ENCODE measurements at regions not wholly inside any gene's neighbourhood (a gene's known extent, or its start where the extent isn't known, plus 50 kb on each side); places are given as distances from the start of the nearest gene placed in this dataset.
A peak's percentile ranks its signal among the peaks of the same experiment; 100 is the strongest.

- no peak for DNase-seq
Measured at GRCh38 chr20:37643400-37643799, 50.4 kb upstream of the CTNNBL1 start.

- DNase-seq, result no peak
Measured at GRCh38 chr20:37642246-37642645, 51.6 kb upstream of the CTNNBL1 start.

DNA sequence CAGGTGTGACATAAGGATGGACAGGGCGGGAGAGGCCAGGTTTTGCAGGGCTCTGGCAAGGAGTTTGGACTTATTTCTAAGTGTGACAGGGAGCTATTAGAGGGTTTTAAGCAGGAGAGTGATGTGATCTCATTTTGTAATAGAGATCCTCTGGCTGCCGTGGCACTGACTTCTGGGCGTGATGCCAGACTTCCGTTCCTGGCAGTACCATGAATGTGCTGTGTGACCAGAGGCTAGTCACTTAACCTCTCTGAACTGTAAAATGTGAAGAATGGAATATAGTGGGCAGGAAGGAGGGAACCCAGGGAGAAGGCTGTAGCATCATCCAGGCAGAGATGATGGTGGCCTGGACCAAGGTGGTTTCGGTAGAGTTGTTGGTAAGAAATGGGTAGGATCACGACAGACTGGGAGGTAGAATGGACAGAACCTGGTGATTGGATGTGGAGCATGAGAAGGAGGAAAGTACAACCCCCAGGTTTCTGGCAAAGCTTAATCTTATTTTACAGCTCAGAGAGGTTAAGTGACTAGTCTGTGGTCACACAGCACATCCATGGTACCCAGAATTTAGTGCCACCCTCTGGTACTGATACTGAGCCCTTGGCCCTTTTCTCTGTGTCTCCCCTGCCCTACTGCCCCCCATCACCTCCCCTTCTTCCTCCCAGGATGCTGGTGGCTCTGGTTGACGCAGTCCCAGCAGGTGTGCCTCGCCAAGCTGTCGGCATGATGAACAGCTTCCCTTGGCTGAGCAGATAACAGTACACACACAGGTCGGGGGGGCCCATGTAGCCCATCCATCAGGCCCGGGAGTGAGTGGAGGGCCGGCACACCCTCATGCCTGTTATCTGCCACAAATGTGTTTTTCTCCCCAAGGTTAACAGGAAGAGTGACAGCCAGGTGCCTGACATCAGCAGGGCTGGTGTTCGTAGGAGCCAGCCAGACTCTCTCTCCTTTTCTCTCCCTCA, 52.9 kb upstream of the CTNNBL1 start:
- no peak for DNase-seq

GRCh38 chr20:37638527-37638926, 55.3 kb upstream of the CTNNBL1 start:
- no peak for DNase-seq

DNA sequence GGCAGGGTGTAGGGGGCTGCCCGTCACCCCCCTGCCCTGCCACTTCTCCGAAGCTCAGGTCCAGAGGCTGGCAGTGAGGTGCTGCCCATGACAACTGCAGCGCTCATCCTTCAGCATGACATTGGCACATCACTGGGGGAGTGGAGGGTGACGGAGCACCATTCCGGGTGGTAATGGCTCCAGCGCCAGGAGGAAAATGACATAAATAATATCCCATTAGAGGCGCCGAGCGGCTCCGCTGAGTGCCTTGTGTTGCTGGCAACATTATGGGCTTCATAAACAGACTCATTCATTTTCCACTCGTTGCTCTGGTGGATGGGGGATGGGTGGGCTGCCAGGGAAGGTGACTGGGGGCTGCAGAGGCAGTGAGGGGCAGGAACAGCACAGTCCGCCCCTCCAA, 56.9 kb upstream of the CTNNBL1 start:
- DNase-seq, result no peak

- no peak for DNase-seq
Measured at GRCh38 chr20:37636212-37636975, 57.4 kb upstream of the CTNNBL1 start.

GRCh38 chr20:37630993-37631392, 62.8 kb upstream of the CTNNBL1 start:
- DNase-seq, result no peak

DNA sequence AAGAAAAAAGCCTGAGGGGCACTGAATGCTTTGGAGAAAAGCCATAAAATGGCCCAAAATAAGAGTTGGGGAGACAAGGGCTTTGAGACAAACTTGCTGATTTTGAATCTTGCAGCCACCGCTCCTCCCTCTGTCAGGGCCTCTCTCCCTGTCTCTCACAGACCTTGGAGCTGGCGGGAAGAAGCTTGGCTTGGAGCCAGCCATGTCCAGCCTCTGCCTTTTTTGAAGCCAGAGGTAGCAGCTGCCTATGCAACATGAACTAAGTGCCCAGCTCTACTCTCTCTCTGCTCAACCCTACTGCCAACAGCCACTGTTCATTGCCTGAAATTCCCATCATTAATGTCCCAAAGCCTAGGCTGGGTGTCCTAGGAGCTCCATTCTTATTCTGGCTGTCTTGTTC, 63.7 kb upstream of the CTNNBL1 start:
- DNase-seq, result peak; percentile 34

DNA sequence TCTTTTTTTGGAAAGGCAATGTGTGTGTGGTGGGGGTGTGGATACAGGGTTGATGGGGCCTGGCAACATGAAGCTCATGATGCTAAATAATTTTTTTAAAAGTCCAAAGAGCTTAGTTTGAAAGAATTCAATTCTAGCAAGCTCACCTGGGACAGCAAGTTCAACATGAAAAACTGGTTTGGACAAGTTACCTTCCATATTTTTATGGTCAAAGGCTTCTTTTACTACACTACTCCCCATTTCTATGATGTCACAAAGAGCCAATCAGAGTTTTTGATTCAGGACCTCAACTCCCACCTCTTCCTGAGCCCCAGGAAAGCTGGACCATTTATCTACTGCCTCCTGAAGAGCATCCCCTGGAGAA, 66.1 kb upstream of the CTNNBL1 start:
- DNase-seq, result no peak

DNA sequence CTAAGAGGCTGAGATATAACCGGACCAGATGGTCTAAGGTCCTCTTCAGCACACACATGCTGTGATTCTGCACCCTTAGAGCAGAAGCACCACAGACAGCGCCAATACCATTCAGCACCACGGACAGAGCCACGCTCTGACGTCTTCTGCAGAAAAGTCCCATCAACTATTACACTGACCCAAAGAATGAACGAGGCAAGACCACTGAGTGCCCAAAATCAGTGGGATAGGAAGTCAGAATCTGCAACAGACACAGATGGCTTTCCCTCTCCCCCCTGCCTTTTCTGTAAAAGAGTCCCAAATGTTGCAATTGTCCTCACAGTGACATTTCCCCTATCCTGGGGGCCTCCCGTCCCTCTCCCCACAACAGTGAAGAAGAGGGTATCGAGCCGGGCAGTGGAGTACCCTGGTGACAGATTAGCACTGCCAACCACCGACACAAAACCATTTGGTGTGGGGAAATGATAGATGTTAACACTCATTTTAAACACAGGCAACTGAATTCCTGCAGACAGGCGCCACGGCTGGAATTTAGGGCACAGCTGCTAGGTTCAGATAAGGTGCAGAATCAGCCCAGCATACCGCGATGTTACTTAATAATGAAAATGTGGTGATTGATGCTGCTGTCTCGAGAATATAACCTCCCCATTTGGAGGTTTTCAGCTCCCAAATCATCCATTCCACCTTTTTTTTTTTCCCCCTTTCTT, 66.6 kb upstream of the CTNNBL1 start:
- peak; percentile 72 for DNase-seq

- DNase-seq, result no peak
Measured at GRCh38 chr20:37624963-37625362, 68.9 kb upstream of the CTNNBL1 start.

GRCh38 chr20:37622728-37623127, 71.1 kb upstream of the CTNNBL1 start:
- DNase-seq, result no peak

GRCh38 chr20:37619496-37619895, 74.3 kb upstream of the CTNNBL1 start:
- no peak for DNase-seq

GRCh38 chr20:37616110-37616425, 77.8 kb upstream of the CTNNBL1 start:
- DNase-seq, result no peak

- DNase-seq, result no peak
Measured at GRCh38 chr20:37615340-37616109, 78.3 kb upstream of the CTNNBL1 start.

DNA sequence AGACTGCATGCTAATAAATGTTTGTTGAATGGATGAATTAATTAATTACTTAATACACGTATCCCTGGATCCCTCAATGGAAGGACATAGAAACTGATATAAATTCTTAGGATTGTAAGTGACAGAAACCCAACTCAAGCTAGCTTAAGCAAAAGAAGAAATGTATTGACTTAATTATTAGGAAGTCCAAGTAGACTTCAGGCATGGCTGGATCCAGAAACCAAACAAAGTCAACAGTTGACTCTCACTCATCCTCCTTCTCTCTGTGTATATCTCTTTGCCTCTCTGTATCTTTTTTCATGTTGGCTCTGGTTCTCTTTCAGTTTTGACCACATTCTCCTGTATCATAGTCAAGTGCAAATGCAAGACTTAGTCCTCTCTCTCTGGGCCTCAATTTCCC, 82.0 kb upstream of the CTNNBL1 start:
- no peak for DNase-seq

GRCh38 chr20:37611346-37611745, 82.5 kb upstream of the CTNNBL1 start:
- DNase-seq, result no peak

- DNase-seq, result no peak
Measured at GRCh38 chr20:37610203-37610798, 82.6 kb upstream of the BLCAP start.

GRCh38 chr20:37602634-37603033, 75.0 kb upstream of the BLCAP start:
- DNase-seq, result no peak

DNA sequence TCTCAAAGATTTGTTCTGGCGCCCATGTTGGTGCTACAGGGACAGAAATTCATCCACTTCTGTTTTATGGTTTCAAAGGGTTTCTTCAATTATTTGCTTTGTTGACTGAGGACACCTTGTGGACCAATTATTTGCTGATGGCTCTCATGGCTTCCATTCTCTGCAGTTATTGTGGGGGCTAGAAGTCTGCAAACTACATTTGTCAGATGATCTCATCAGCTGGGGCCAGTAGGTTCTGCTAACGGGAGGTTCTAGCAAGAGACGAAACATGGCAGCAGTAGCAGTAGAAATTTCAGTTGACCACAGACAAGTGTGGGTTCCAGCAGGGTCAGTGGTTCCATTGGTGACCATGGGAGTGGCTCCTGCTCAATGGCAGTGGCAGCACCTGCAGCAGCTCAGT, 72.8 kb upstream of the BLCAP start:
- DNase-seq, result no peak

DNA sequence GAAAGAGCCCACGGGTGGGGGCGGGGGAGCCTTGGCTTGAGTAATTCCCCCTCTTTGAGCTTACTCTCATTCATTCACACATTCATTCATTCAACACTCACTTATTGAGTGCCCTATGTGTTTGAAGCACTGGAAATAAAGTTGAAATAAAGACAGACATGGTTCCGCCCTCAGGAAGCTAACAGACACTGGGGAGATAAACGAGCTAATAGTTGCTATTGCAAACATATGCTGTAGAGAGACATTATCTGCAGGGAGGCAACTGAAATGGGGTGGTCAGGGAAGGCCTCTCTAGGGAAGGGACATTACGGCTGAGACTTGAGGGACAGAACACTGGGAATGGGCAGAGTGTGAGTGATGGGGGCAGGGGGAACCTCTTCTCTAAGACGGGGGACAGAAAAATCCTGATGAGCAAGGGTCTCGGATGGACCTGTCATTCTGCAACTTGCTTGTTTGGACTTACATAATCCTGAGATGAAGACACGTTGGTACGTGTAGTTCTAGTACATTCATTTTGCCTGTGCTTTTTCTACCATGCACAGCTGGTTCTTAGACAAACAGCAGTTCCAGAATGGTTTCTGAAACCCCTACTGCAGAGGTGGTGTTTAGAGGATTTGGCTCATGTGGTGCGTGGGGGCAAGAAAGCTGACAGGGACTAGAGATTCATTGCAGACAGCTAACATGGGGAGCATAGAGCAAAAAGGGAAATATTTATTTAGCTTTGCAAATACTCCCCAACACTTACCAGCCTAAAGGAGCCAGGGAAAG, 71.1 kb upstream of the BLCAP start:
- peak; percentile 49 for DNase-seq

GRCh38 chr20:37598100-37598543, 70.4 kb upstream of the BLCAP start:
- peak; percentile 94 for DNase-seq
